Upper lobe of left lung (tissue), 4 donors: ENCODE measurements at regions not wholly inside any gene's neighbourhood (a gene's known extent, or its start where the extent isn't known, plus 50 kb on each side); places are given as distances from the start of the nearest gene placed in this dataset.

Source experiments
- EP300 ChIP-seq, 4 donors: sonication (generic); formaldehyde crosslinking; IDR thresholded peaks; one replicate each; pipeline ENCODE4 v1.5.1; 2017; ENCODE audit warnings: antibody characterized with exemption in 4 of 4, control low read depth in 2 of 4
- POLR2AphosphoS5 ChIP-seq, 2 donors: sonication (generic); formaldehyde crosslinking; IDR thresholded peaks; one replicate each; pipeline ENCODE4 v1.5.1; 2017; ENCODE audit warnings: antibody characterized with exemption in 2 of 2
- TF ChIP-seq, protein P1 (sequence below), 6 experiments: fragments of 450-650 bp in 4 of 6; fragments of 200-600 bp in 2 of 6; sonication (generic) in 2 of 6; IDR thresholded peaks; one replicate each; pipeline ENCODE4 v1.5.1; 2016 to 2019; ENCODE audit warnings: antibody characterized with exemption in 6 of 6

DNA sequence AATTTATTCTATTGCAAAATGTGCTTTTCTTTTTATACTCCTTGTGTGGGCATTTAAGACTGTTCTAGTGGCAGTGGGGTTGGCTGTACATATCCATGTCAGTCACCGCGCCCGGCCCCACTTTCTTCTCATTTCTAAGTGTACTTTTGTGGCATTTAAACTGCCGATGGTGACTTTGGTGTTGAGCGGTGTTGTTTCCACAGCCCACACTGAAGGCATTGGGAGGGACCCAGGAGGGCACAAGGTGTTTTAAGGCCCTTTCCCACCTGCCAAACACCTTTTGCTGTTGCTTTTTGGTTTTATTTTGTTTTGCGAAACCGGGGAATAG lies 369.7 kb downstream of the MTX2 start:
- TF ChIP-seq, protein P1, sequence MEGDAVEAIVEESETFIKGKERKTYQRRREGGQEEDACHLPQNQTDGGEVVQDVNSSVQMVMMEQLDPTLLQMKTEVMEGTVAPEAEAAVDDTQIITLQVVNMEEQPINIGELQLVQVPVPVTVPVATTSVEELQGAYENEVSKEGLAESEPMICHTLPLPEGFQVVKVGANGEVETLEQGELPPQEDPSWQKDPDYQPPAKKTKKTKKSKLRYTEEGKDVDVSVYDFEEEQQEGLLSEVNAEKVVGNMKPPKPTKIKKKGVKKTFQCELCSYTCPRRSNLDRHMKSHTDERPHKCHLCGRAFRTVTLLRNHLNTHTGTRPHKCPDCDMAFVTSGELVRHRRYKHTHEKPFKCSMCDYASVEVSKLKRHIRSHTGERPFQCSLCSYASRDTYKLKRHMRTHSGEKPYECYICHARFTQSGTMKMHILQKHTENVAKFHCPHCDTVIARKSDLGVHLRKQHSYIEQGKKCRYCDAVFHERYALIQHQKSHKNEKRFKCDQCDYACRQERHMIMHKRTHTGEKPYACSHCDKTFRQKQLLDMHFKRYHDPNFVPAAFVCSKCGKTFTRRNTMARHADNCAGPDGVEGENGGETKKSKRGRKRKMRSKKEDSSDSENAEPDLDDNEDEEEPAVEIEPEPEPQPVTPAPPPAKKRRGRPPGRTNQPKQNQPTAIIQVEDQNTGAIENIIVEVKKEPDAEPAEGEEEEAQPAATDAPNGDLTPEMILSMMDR (IDR thresholded peaks at IDR 0.05), result no peak
- no peak for TF ChIP-seq EP300 (IDR thresholded peaks at IDR 0.05)
- TF ChIP-seq POLR2AphosphoS5 (IDR thresholded peaks at IDR 0.05), result no peak
